Stimulated activated CD4-positive, alpha-beta T cell treated with anti-CD3 and anti-CD28 coated beads, Interleukin-15, amount 100 ng/mL, for 24 hours (primary cell): ENCODE measurements at regions not wholly inside any gene's neighbourhood (a gene's known extent, or its start where the extent isn't known, plus 50 kb on each side); places are given as distances from the start of the nearest gene placed in this dataset.

Experiments used
- DNase-seq: peaks from one replicate; pipeline ENCODE4 v3.0.0-alpha.2; 2020

DNA sequence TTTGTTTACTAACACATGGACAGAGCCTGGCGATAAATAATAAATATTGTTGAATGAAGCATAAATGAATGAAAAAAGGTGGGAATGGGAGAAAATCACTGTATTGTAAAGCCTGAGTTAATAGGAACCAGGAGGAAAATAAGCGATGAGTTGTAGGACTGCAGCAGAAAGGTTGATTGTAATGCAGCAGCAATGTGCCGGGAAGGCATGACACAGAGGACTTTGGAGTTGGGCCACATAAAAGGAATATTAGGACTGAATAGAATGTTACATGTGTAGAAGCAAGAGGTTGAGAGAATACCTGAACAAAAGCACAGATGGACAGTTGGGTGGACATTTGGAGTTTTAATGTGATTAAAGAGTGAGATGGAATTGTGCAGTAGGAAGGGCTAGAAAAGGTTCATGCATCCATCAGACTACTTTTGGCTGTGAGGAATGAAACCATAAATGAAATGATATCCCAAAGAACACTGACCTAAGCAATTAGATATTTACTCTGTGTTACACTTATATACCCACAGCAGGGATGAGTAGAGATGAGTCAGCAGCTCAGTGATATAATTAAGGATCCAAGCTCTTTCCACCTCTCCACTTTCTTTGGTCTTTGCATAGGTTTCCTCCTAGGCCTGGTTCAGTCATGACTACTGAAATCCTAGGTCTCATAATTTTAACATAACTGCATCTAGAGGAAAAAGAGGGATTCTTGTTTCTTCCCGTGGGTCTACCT, 55.4 kb downstream of the CCER1 start:
- no peak for DNase-seq

DNA sequence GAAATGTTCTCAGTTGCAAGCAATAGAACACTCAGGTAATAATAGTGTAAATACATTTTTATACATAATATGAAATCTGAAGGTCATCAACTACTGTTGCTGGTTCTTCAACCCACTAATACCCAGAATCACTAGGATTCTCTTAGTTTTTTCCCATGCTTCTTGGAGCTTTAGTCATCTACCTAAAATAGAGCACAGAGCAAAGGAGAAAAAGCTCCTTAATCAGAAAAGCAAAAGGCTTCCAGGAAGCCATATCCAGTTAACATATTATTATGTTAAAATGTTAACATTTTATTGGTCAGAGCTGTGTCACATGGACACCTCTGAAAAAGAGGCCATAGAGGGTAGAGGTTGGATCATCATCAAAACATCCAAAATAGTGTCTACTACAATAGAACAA, 57.0 kb downstream of the CCER1 start:
- no peak for DNase-seq

DNA sequence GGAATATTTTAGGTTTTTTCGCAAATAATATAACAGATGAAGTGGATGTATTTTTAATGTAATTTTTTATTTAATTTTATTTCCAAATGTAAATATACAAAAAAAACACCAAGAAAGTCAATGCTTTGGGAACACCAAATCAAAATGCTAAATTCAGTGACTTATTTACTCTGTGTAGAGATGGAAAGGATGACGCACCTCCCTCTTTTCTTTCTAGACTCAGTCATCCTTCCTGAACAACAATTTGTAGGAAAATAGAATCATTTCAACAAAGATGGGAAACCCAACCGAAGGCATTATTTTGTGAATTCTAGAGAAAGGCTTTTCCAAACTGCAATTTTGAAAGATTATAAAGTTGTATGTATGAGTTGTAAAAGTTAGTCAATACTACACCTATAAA, 57.7 kb downstream of the CCER1 start:
- DNase-seq, result no peak

DNA sequence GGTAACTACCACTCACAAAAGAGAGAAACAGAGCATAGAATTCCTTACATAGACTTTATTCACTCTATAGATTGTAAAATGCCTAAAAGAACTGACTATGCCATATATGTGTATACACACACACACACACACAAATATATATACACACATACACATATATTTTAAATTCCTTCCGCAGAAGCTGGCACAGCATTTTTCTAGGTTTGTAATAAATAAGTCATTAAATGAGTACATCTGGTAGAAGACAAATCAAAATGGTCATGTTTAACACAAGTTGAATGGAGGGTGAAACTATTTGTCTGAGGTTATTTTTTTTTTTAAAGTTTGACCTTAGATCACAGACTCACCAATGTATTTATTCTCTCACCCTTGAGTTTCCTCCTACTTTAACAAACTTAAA, 58.2 kb downstream of the CCER1 start:
- no peak for DNase-seq

- DNase-seq, result no peak
Measured at GRCh38 chr12:90896164-90896563, 58.8 kb downstream of the CCER1 start.

GRCh38 chr12:90888316-90888715, 66.7 kb downstream of the CCER1 start:
- DNase-seq, result no peak

DNA sequence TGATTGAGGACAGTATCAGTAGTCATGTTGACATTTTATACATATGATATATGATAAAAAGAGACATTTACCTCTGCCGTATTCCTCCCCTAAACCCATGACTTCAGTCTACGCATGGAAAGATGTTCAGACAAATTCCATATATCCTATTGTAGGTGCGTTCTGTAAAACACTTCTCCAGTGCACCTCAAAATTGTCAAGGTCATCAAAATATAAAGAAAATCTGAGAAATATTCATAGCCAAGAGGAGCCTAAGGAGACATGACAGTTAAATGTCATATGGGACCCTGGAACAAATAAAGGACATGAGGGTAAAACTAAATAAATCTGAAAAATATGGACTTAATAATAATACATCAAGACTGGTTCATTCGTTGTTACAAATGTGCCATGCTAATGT, 71.5 kb downstream of the CCER1 start:
- DNase-seq, result no peak

- DNase-seq, result no peak
Measured at GRCh38 chr12:90871726-90872096, 83.3 kb downstream of the CCER1 start.

DNA sequence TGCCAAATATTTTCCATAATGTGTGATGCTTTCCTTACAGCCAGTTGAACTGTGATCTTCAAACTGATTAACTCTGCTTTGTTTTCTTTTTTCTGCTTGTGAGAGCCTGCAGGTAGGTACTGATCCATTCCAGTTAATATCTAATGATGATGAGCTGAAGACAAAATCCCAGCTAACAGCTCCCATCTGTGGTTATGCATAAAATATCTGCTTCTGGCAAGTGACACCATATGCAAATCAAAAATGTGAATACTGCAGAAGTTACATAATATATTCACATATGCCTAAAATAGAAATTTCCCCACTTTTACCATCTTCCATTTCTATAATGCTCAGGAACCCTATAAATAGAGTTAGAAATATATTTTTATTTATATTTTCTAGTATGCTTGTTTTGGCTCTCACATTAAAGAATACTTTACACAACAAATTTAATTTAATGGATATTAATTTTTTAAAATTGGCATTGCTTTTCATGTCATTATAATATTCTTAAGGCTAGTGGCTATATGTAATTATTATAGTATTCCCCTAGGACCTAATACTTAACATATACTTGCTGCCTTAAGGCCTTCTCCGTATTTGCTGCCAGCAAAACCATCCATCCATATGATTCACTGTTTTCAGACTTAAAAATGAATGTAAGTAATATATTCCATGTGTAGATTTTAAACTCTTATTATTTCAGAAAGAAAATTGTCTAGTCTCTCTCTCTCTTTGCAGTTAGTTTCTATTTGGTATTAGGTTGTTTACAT, 83.8 kb downstream of the CCER1 start:
- no peak for DNase-seq

GRCh38 chr12:90868626-90869025, 86.3 kb downstream of the CCER1 start:
- no peak for DNase-seq

DNA sequence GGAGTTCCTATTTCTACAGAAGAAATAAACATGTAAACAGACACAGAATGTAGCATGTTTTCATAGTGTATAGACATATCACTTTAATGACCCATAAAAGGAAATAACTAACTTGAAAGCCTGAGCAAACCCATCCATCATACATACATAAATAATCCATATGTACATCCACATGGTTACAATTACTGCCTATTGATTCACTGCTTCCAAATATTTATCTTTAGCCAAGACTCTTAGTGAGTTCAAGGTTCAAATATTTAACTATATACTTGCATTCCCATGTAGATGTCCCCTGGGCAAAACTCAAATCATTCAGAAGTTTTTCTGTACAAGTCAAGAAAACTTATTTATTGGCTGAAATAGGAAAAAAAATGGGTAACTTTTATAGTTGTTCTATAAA, 95.4 kb downstream of the CCER1 start:
- no peak for DNase-seq

DNA sequence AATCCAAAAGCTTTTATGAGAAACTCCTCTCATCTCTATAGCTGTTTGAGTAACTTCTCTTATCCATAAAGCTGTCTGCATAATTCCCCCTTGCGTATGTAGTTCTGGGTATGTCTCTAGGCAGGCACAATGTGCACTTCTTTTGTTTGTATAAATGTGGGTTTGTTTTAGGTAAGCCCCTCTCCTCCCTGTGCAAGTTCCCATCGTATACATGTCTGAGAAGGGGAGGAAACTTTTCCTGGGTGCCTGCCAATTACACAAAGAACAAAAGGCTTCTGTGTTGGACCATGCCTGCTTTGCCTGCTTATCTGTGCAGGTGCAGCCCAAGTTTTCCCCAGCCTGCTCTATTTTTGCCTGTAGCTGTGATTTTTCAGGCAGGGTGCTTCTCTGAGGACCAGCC, 96.7 kb downstream of the CCER1 start:
- no peak for DNase-seq

DNA sequence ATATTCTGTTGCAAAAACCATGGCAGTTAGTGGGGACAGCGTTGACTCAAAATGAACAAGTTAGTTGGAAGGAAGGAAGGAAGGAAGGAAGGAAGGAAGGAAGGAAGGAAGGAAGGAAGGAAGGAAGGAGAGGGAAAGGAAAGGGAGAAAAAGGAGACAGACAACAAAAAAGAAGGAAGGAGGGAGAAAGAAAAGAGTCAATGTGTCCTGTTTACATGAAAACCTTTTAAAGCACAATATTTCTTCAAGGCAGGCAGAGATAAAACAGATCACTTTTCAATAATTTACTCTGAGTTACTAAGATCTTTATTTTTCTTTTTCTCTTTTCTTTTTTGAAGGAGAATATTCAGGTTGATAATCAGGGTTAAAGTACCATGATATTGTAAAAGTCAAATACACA, 99.4 kb downstream of the CCER1 start:
- no peak for DNase-seq

DNA sequence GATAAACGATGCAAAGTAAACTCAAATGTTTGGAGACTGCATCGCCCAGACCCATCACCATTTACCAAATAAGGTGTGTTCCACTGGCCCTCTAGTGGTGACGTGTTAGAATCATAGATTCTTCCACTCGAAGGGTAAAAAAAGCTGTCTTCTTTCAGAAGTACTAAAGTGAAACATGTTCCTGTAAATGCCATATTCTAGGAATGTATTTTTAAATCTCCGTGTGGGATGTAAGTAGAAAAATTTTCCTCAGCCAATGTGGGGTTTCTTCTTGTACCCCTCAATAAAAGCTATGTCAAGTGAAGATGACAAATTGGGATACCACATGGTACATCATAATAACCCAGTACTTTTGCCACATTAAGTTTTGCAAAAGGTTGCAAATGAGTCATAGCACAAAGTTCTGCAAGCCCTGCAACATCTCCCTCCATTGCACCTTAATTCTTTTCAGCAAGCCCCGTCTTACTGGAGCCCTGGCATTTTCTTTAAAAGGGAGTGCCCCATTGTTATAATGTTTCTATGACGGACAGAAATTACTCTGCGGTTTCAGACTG, 100.8 kb downstream of the CCER1 start:
- DNase-seq, result peak; percentile 12

GRCh38 chr12:90851800-90852718, 102.9 kb downstream of the CCER1 start:
- DNase-seq, result no peak

GRCh38 chr12:90842477-90842876, 112.5 kb downstream of the CCER1 start:
- no peak for DNase-seq

GRCh38 chr12:90841336-90841735, 113.6 kb downstream of the CCER1 start:
- DNase-seq, result no peak

DNA sequence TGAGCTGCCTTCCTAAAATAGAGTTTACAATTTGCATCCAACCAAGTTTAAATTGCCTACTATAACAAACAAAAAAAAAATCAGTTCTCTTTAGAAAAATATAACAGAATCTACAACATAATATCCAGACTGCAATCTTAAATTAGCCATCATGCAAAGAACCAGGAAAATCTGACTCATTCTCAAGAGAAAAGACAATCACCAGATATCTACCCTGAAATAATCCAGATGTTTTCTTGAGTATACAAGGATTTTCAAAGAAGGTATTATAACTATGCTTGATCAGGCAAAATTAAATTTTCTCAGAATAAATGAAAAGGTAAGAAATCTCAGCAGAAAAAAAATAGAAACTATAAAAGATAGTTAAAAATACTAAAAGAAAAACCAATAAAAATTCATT, 115.6 kb downstream of the CCER1 start:
- DNase-seq, result no peak

DNA sequence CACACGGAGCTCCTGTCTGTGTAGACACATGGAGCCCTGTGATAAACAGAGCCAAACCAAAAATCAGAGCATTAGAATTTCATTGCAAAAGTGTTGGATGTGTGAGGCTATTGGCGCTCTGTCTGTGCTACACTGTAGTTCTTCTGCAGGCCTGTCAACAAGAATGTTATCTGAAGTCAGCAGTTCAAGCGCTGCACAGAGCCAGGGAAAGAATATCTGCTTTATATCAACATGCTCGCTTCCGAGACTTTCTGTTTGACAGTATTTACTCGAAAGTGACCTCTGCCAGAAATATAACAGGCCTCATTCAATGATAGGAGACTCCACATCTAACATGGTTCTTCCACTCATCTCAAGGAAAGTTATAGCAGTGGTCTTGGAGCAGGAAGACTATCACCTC, 118.3 kb downstream of the CCER1 start:
- DNase-seq, result no peak

DNA sequence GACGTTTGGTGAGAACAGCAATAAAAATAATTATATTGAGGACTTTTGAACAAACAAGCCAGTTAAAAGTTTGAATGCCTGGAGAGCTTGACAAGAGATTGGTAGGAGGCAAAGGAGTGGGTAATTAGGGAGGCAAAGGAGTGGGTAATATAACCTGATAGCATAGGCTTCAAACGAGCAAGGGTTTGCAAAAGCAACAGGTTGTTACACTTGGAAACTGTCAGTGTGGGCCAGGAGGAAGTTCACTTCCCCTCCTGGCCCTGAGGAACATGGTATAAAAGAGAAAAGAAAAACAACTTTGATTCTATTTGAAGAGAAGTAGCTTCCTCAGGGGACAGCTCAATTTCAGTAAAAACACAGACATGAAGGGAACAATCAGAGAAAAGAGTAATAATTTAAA, 121.7 kb downstream of the CCER1 start:
- DNase-seq, result no peak

DNA sequence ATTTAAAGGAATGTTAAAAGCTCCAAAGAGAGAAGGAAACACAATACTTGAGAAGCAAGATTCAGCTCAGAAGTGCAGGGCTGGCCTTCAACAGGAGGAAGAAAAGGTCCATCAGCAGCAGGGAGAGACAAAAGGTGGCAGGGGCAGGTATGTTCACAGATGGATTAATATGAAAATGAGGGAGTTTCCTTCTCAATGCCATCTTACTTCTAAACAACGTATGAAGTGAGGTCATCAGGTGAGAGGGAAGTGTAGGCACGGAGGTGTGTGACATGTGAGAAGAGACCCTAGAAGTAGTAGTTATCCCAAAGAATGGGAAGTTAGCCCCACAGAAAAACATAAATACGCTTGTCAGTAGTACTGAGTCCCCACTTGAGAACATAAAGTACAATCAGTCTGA, 122.5 kb downstream of the CCER1 start:
- no peak for DNase-seq

DNA sequence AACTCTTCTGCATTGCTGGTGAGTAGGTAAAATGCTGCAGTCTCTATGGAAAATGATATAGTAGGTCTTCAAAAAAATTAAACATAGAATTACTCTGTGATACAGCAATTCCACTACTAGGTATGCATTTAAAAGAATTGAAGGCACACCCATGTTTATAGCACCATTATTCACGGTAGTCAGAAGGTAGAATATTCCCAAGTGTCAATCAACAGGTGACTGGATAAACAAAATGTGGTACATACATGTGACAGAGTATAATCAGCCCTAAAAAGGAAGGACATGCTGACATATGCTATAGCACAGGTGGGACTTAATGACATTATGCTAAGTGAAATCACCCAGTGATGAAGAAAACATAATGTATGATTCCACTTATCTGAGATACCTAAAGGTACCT, 123.3 kb downstream of the CCER1 start:
- no peak for DNase-seq

DNA sequence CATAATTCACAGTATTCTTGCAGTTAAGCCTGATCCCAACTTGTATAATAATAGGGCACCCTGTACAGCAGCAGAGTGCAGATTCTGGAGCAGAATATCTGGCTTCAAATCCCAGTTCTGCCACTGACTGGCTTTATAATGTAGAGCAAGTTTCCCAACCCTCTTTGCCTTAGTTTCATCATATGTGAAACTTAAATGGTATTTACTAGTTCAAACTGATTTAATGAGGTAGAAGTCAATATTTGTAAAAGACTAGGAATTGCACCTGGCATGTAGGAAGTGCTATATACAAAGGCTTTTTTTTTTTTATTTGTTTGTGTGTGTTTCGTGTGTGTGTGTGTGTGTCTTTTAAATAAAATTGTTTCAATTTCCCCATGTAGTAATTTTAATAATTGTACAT, 125.9 kb downstream of the CCER1 start:
- DNase-seq, result no peak
